OCI-LY3 (cell line): ENCODE measurements at regions not wholly inside any gene's neighbourhood (a gene's known extent, or its start where the extent isn't known, plus 50 kb on each side); places are given as distances from the start of the nearest gene placed in this dataset.

ENCODE experiments used
- H2AFZ ChIP-seq: fragments of 200-600, 300-600 bp; shearing (Covaris generic); 2 replicates; pipeline ENCODE4 v1.6.0; 2014; ENCODE audit warnings: antibody characterized with exemption, low read depth, low read length
- H3K27ac ChIP-seq: fragments of 200-600, 300-600 bp; sonication (generic); 2 replicates; pipeline ENCODE4 v1.5.1; 2014; ENCODE audit warnings: mild to moderate bottlenecking, low read length, moderate library complexity, mixed read lengths
- H3K27me3 ChIP-seq: fragments of 200-600, 300-600 bp; sonication (generic); 2 replicates; pipeline ENCODE4 v1.6.1; 2014; ENCODE audit warnings: low read depth, low read length, mixed read lengths
- H3K36me3 ChIP-seq: fragments of 200-600, 300-600 bp; sonication (generic); replicated peaks from 2 replicates; pipeline ENCODE3; 2014; ENCODE audit warnings: low read depth, low read length, mixed read lengths
- H3K4me1 ChIP-seq: fragments of 300-600, 200-600 bp; sonication (generic); 2 replicates; pipeline ENCODE4 v1.6.1; 2014; ENCODE audit warnings: low read length, mixed read lengths
- H3K4me2 ChIP-seq: fragments of 200-600, 300-600 bp; sonication (generic); 2 replicates; pipeline ENCODE4 v1.6.1; 2014; ENCODE audit warnings: low read length, mixed read lengths
- H3K4me3 ChIP-seq: fragments of 300-600, 200-600 bp; sonication (generic); 2 replicates; pipeline ENCODE4 v1.5.1; 2014; ENCODE audit warnings: antibody characterized with exemption, mild to moderate bottlenecking, low read length, moderate library complexity
- H3K79me2 ChIP-seq: fragments of 300-600, 200-600 bp; shearing (Covaris generic); 2 replicates; pipeline ENCODE4 v1.6.1; 2014; ENCODE audit warnings: mild to moderate bottlenecking, low read length, mixed read lengths
- H3K9ac ChIP-seq: fragments of 300-600, 200-600 bp; shearing (Covaris generic); 2 replicates; pipeline ENCODE4 v1.6.0; 2014; ENCODE audit warnings: mild to moderate bottlenecking, low read length, moderate library complexity
- H3K9me3 ChIP-seq: fragments of 200-600, 300-600 bp; shearing (Covaris generic); 2 replicates; pipeline ENCODE4 v1.6.1; 2014; ENCODE audit warnings: low read length, mixed read lengths; ENCODE audit not compliant: insufficient read depth
- H4K20me1 ChIP-seq: fragments of 200-600, 300-600 bp; sonication (generic); 2 replicates; pipeline ENCODE4 v1.6.1; 2016; ENCODE audit warnings: low read length, mixed read lengths; ENCODE audit not compliant: insufficient read depth
- CTCF ChIP-seq: fragments of 200-600, 300-600 bp; sonication (generic); IDR thresholded peaks from 2 replicates; pipeline ENCODE4 v1.5.1; 2014; ENCODE audit warnings: antibody characterized with exemption, low read length, low read depth
- EZH2phosphoT487 ChIP-seq: fragments of 200-600 bp; shearing (Covaris generic); IDR thresholded peaks from 2 replicates; pipeline ENCODE4 v1.6.1; 2018; ENCODE audit warnings: antibody characterized with exemption, mixed run types, low read depth

- TF ChIP-seq EZH2phosphoT487 (no peak), CTCF (no peak)
- Histone ChIP-seq H3K4me3 (no peak overlapping the region), H3K9me3 (no peaks in the 10 kb centered on the region), H3K9ac (no peak overlapping the region), H2AFZ (no peak overlapping the region), H3K4me1 (peaks cover 18% of the 10 kb centered on the region), H3K79me2 (no peaks in the 10 kb centered on the region), H3K4me2 (no peak overlapping the region), H3K27me3 (peaks cover 4% of the 10 kb centered on the region; the same call in 1 of the 2 replicates), H3K27ac (no peak overlapping the region), H3K36me3 (no peaks in the 10 kb centered on the region), H4K20me1 (no peaks in the 10 kb centered on the region; the same call in 1 of the 2 replicates)
These were observed 222.5 kb downstream of the SHQ1 start for GRCh38 chr3:72625602-72626337.

DNA sequence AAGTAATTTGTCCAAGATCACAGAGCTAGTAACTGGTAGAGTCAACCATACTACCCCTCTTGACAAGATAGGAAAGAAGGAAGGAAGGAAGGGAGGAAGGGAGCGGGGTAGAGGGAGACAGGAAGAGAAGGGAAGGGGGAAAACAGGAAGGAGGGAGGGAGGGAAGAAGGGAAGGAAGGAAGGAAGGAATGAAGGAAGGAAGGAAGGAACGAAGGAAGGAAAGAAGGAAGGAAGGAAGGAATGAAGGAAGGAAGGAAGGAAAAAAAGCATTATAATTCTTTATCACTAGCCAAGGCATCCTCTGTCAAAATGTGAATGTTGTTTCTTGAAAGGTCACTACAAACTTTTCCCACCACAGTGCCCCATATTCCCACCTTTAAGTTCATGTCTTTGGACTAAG lies 223.6 kb downstream of the SHQ1 start:
- no peak overlapping the region for H3K27ac ChIP-seq
- H3K79me2 ChIP-seq, result no peaks in the 10 kb centered on the region
- H2AFZ ChIP-seq, result no peak overlapping the region
- H3K9ac ChIP-seq, result no peak overlapping the region
- peaks cover 4% of the 10 kb centered on the region; the same call in 1 of the 2 replicates for H3K27me3 ChIP-seq
- no peak for TF ChIP-seq CTCF
- no peak for TF ChIP-seq EZH2phosphoT487
- peaks cover 18% of the 10 kb centered on the region for H3K4me1 ChIP-seq
- no peak overlapping the region for H3K4me3 ChIP-seq
- H3K4me2 ChIP-seq, result no peak overlapping the region
- no peaks in the 10 kb centered on the region for H3K36me3 ChIP-seq
- no peaks in the 10 kb centered on the region for H3K9me3 ChIP-seq
- H4K20me1 ChIP-seq, result no peaks in the 10 kb centered on the region; the same call in 1 of the 2 replicates

DNA sequence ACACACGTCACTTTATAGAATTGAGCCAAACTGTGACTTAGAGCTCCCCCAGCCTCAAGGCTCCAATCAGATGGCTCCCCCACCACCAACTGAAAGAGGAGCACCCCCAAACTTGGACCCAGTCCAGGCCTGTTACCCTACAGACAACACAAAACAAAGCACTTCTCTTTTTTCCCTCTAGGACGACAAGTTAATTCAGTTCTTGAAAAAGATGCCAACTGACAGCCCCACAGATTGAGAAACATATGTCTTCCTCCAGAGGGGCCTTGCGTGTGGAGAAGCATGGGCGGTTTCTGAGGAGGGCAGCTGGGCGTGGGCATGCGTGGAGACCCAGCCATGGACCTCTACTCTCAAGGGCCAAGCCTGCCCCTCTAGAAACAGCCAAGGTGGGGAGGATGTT lies 229.5 kb downstream of the SHQ1 start:
- no peak for TF ChIP-seq EZH2phosphoT487
- no peak for TF ChIP-seq CTCF
- Histone ChIP-seq H3K27me3 (peaks cover 14% of the 10 kb centered on the region), H3K27ac (no peak overlapping the region), H2AFZ (no peak overlapping the region), H3K36me3 (no peaks in the 10 kb centered on the region), H3K4me1 (no peaks in the 10 kb centered on the region), H3K79me2 (no peaks in the 10 kb centered on the region), H3K4me3 (no peak overlapping the region), H3K4me2 (no peak overlapping the region), H3K9me3 (no peaks in the 10 kb centered on the region), H4K20me1 (no peaks in the 10 kb centered on the region), H3K9ac (no peak overlapping the region)

- no peaks in the 10 kb centered on the region for H3K9me3 ChIP-seq
- H3K4me2 ChIP-seq, result no peak overlapping the region
- H3K27ac ChIP-seq, result no peak overlapping the region
- H3K9ac ChIP-seq, result no peak overlapping the region
- no peaks in the 10 kb centered on the region for H3K79me2 ChIP-seq
- no peak overlapping the region for H2AFZ ChIP-seq
- TF ChIP-seq EZH2phosphoT487 (no peak), CTCF (no peak)
- no peaks in the 10 kb centered on the region for H4K20me1 ChIP-seq
- H3K4me1 ChIP-seq, result no peaks in the 10 kb centered on the region
- no peaks in the 10 kb centered on the region for H3K36me3 ChIP-seq
- H3K4me3 ChIP-seq, result no peak overlapping the region
- H3K27me3 ChIP-seq, result peaks cover 14% of the 10 kb centered on the region
These were observed 230.7 kb downstream of the SHQ1 start for GRCh38 chr3:72617424-72618024.
